ENCODE measurements at regions not wholly inside any gene's neighbourhood (a gene's known extent, or its start where the extent isn't known, plus 50 kb on each side); places are given as distances from the start of the nearest gene placed in this dataset.

DNA sequence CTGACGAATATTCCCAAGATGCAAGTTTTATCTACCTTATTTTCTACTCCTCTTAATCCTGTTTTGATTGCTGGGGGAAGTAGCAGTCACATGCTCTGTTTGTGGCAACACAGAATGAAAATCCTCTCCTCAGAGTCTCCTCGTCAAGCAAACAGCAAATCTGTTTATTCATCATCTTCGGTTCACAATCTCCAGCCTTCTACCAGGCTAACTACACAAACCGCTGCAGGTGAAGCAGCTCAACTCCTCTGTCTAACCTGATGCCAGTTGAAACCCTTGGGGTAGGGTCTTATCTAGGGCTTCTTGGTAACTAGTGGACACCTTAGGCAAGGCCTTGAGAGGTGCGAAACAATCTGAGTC, 91.0 kb downstream of the SIPA1L2 start:
- no peak overlapping the region for H3K4me3 Mint-ChIP-seq
- no peaks in the 10 kb centered on the region for H3K27me3 Mint-ChIP-seq
- H3K4me1 Mint-ChIP-seq: no peaks in the 10 kb centered on the region
- H3K27ac Mint-ChIP-seq: no peak overlapping the region
- no peaks in the 10 kb centered on the region for H3K9me3 Mint-ChIP-seq
- no peaks in the 10 kb centered on the region for H3K36me3 Mint-ChIP-seq
- no peak for ATAC-seq

GRCh38 chr1:232538224-232538942, 91.5 kb downstream of the SIPA1L2 start:
- no peaks in the 10 kb centered on the region for H3K9me3 Mint-ChIP-seq
- H3K36me3 Mint-ChIP-seq: no peaks in the 10 kb centered on the region
- H3K27me3 Mint-ChIP-seq: no peaks in the 10 kb centered on the region
- no peak for ATAC-seq
- H3K27ac Mint-ChIP-seq: no peak overlapping the region
- no peaks in the 10 kb centered on the region for H3K4me1 Mint-ChIP-seq
- no peak overlapping the region for H3K4me3 Mint-ChIP-seq

DNA sequence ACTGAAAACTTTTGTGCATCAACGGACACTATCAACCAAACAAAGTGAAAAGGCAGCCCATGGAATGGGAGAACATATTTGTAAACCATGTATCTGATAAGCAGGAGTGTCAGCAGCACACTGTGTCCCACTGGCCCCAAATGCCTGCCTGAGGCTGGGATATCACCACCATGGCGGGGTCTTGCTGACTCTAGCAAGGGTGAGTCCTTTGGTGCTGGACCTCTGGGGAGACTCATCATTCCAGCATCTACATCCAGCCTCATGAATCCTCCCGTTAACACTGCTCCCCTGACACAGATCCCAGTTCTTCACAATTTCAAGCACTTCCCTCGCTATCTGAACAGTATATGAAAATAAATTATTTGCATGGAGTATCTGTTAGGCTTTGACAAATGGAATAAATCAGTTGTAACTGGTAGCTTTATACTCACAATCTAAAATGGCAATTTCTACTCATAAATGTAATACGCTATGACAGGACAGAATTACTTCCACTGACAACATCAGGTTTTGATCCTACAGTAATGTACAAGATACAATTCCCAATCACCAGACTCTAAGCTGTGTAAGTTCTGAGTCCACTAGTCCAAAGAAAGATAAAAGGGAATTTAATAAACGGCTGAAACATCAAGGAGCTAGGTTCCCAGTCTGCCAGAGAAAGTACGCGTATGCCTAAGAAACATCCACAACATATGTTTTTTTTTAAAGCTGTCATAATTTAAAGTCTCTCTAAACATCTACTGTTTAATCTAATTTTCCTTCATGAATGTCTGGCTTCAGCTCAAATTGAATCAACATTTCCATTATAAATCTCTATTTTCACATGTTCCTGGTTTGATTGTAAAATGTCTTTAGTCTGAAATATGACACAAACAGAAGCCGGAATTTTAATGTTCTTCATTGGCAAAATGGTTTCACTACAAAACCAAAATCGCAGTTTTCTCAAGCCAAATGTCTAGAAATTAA, 95.1 kb downstream of the SIPA1L2 start:
- no peaks in the 10 kb centered on the region for H3K9me3 Mint-ChIP-seq
- no peaks in the 10 kb centered on the region for H3K4me1 Mint-ChIP-seq
- no peaks in the 10 kb centered on the region for H3K36me3 Mint-ChIP-seq
- no peak overlapping the region for H3K4me3 Mint-ChIP-seq
- H3K27me3 Mint-ChIP-seq: no peaks in the 10 kb centered on the region
- H3K27ac Mint-ChIP-seq: no peak overlapping the region
- ATAC-seq: no peak

DNA sequence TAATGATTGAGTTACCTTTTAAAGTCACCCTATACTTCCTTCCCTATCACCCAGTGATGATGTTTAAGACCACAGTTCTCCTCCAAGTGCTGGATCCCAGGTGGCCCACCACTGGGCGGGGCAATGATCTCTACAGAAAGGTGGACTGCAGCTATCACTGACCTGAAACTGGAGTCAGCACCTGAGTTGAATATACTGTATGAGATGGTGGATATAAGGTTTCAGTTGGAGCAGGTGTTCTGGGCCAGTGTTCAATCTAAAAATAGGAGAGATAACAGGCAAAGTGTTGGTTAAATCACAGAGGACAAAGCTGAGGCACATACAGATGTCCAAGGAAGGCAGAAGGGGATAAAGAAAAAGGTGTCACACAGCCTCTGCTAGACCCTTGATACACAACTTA, 96.6 kb downstream of the SIPA1L2 start:
- Mint-ChIP-seq H3K4me1 (no peaks in the 10 kb centered on the region), H3K9me3 (no peaks in the 10 kb centered on the region), H3K4me3 (no peak overlapping the region), H3K27me3 (no peaks in the 10 kb centered on the region), H3K36me3 (no peaks in the 10 kb centered on the region), H3K27ac (no peak overlapping the region)
- no peak for ATAC-seq

DNA sequence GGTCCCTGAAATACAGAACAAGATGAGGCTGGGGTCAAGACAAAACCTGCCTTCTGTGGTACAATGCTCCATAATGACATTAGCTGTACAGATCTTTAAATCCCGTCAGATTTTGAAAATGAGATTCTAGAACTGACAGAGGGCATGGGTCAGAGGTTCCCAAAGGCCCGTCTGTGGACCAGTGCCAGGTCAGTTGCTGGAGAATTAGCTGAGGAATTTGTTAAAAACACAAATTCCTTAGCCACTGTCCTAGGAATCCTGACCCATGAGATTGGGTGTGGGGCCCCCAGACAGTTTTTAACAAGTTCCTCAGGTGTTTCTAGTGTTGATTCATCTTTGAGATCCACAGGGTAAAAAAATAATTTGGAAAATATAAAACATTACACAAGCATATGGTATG, 97.0 kb downstream of the SIPA1L2 start:
- no peak for ATAC-seq
- Mint-ChIP-seq H3K4me1 (no peaks in the 10 kb centered on the region), H3K27me3 (no peaks in the 10 kb centered on the region), H3K9me3 (no peaks in the 10 kb centered on the region), H3K27ac (no peak overlapping the region), H3K36me3 (no peaks in the 10 kb centered on the region), H3K4me3 (no peak overlapping the region)

DNA sequence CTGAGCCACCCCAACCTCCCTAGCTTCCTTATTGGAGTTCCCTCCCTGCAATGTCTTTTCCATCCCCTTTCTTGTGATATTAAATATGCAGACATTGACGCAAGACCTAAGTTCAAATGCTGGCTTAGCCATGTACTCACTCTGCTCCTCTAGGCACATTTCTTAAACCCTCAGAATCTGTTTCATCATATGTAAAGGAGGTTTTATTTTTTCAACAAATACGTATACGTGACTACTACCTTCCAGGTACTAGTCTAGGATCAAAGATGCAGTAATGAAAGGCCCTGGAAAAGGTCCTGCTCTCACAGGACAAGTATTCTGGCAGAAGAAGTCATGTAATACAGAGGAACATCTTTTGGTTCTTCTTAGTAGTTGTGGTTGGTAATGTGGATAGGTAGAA, 98.6 kb downstream of the SIPA1L2 start:
- H3K27me3 Mint-ChIP-seq: no peaks in the 10 kb centered on the region
- ATAC-seq: no peak
- no peak overlapping the region for H3K4me3 Mint-ChIP-seq
- H3K27ac Mint-ChIP-seq: no peak overlapping the region
- H3K9me3 Mint-ChIP-seq: no peaks in the 10 kb centered on the region
- no peaks in the 10 kb centered on the region for H3K36me3 Mint-ChIP-seq
- no peaks in the 10 kb centered on the region for H3K4me1 Mint-ChIP-seq

- no peak overlapping the region for H3K27ac Mint-ChIP-seq
Measured at GRCh38 chr1:232529747-232530146, 100.2 kb downstream of the SIPA1L2 start.

DNA sequence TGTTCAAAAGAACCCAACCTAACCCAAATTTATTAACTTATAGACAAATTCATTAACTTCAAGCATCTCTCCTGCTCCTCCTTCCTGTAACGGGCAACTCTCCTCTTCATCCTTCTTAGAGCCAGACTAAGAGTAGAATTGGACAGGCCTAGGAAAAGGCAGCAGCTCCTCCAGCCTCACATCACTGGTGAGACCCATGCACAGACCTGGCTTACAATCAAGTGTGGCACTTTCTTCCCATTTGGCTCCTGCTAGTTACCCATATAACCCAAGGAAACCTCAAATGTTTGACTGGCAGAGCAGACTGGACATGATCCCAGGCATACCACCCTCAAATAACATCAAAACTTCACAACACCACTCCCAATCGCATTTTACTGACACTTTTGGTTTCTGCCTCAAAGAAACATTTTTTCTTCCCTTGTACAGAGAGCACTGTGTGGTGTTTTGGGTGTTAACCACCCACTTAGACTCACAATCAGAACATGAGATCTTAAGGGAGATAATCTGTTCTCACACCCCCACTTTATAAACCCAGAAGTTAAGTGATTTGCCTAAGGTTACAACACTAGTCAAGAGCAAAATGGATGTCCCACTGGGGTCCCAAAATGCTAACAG, 101.4 kb downstream of the SIPA1L2 start:
- no peaks in the 10 kb centered on the region for H3K9me3 Mint-ChIP-seq
- no peak overlapping the region for H3K4me3 Mint-ChIP-seq
- no peaks in the 10 kb centered on the region for H3K4me1 Mint-ChIP-seq
- H3K27me3 Mint-ChIP-seq: no peaks in the 10 kb centered on the region
- no peak overlapping the region for H3K27ac Mint-ChIP-seq
- no peak for ATAC-seq
- H3K36me3 Mint-ChIP-seq: no peaks in the 10 kb centered on the region

More at GRCh38 chr1:232529747-232530146, 100.2 kb downstream of the SIPA1L2 start:
- ATAC-seq: no peak
- Mint-ChIP-seq H3K4me1 (no peaks in the 10 kb centered on the region), H3K4me3 (no peak overlapping the region), H3K27me3 (no peaks in the 10 kb centered on the region), H3K36me3 (no peaks in the 10 kb centered on the region), H3K9me3 (no peaks in the 10 kb centered on the region)

DNA sequence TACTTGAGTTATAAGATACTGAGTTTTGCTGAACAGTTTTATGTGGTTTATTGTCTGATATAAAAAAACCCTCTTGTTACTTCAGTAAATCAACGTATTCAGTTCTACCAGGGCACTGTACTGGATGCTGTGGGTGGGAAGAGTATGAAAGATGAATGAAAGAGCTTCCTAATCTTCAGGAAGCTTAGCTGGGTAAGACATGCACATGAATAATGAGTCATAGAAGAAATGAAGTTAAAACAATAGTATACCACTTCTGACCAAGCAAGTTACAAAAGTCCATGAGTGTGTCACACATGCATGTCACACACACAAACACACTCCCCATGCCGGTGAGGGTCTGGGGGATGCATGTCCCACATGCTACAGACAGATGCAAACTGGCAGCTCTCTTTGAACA, 105.9 kb downstream of the SIPA1L2 start:
- ATAC-seq: no peak
- no peaks in the 10 kb centered on the region for H3K36me3 Mint-ChIP-seq
- H3K27ac Mint-ChIP-seq: no peak overlapping the region
- H3K27me3 Mint-ChIP-seq: no peaks in the 10 kb centered on the region
- H3K9me3 Mint-ChIP-seq: no peaks in the 10 kb centered on the region
- H3K4me1 Mint-ChIP-seq: no peaks in the 10 kb centered on the region
- no peak overlapping the region for H3K4me3 Mint-ChIP-seq

DNA sequence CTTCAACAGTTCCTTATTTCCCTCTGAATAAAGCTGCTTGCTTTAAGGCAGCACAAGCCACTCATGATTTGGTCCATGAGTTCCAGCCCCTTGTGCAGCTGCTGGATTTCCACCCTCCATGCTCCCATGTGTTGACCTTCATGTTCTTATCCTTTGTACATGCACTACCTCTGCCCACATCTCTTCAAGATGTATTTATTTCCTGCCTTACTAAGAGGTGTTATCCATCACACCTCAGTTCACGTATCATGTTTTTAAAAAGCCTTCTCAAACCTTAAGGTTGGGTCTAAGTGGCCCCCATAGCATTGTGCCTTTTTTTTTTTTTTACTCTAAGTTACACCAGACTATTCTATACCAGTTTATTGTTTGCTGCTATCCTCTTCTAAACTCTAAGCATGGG, 107.7 kb downstream of the SIPA1L2 start:
- H3K9me3 Mint-ChIP-seq: no peaks in the 10 kb centered on the region
- H3K27ac Mint-ChIP-seq: no peak overlapping the region
- ATAC-seq: no peak
- no peaks in the 10 kb centered on the region for H3K36me3 Mint-ChIP-seq
- no peaks in the 10 kb centered on the region for H3K27me3 Mint-ChIP-seq
- H3K4me3 Mint-ChIP-seq: no peak overlapping the region
- H3K4me1 Mint-ChIP-seq: no peaks in the 10 kb centered on the region

DNA sequence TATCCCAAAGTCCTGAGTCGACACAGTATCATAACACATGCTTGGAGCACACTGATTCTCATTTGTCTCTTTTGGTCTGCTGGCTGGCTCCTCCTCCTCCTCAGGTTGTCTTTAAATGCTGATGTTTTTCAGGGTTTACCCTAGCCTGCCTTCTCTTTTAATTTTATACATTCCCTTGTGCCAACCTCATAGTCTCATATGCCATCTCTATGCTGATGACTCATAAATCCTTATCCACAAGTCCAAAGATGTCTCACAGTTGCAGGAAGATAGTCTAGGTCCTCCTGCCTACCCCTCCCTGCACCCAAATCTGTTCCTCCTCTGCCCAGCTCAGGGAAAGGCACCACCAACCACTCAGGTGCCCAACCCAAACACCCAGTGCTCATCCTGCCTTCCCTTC, 108.3 kb downstream of the SIPA1L2 start:
- no peak overlapping the region for H3K4me3 Mint-ChIP-seq
- no peaks in the 10 kb centered on the region for H3K4me1 Mint-ChIP-seq
- no peak overlapping the region for H3K27ac Mint-ChIP-seq
- H3K36me3 Mint-ChIP-seq: no peaks in the 10 kb centered on the region
- no peaks in the 10 kb centered on the region for H3K27me3 Mint-ChIP-seq
- H3K9me3 Mint-ChIP-seq: no peaks in the 10 kb centered on the region
- no peak for ATAC-seq

DNA sequence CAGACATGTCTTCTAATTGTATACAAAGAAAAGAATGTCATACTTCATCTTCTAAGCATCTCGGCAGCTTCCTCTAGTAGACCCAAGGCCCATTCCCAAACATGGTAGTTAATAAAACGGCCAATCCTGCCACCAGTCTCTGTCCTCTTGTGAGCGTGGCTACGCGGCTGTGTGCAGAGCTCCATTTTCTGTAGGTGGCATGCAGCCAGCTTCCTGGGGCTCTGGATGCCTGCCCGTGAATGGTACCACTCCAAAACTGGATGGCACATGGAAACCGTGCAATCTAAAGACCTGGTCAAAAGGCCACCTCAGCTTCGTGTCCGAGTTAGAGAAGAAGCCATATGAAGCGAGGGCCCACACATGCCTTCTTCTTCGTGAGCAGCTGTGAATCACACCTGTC, 110.7 kb downstream of the SIPA1L2 start:
- peaks cover 3% of the 10 kb centered on the region for H3K9me3 Mint-ChIP-seq
- H3K4me3 Mint-ChIP-seq: no peak overlapping the region
- H3K27ac Mint-ChIP-seq: no peak overlapping the region
- H3K36me3 Mint-ChIP-seq: no peaks in the 10 kb centered on the region
- no peaks in the 10 kb centered on the region for H3K4me1 Mint-ChIP-seq
- H3K27me3 Mint-ChIP-seq: no peaks in the 10 kb centered on the region
- no peak for ATAC-seq

DNA sequence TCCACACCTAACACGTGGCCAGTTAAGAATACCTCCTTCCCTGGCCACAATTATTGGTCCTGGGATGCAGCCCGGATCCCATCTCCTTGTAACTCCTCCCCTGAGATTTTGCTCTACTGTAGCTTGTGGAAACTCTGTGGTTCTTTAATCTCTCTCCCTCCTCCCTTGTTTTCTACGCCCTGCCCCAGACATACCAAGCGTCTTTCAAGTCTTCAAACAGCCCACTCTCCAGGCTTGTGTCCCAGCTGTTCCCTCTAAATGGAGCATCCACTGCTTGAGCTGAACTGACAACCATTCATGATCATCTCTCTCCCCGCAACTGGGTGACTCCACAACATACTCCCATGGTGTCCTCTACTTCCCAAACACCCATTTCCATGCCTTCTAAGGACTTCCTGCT, 111.6 kb downstream of the SIPA1L2 start:
- H3K9me3 Mint-ChIP-seq: peaks cover 3% of the 10 kb centered on the region
- H3K36me3 Mint-ChIP-seq: no peaks in the 10 kb centered on the region
- H3K27ac Mint-ChIP-seq: no peak overlapping the region
- no peak for ATAC-seq
- no peak overlapping the region for H3K4me3 Mint-ChIP-seq
- no peaks in the 10 kb centered on the region for H3K27me3 Mint-ChIP-seq
- H3K4me1 Mint-ChIP-seq: no peaks in the 10 kb centered on the region

- no peak overlapping the region for H3K27ac Mint-ChIP-seq
- H3K36me3 Mint-ChIP-seq: no peaks in the 10 kb centered on the region
- H3K9me3 Mint-ChIP-seq: peaks cover 3% of the 10 kb centered on the region
- H3K4me3 Mint-ChIP-seq: no peak overlapping the region
- ATAC-seq: no peak
- H3K4me1 Mint-ChIP-seq: no peaks in the 10 kb centered on the region
- no peaks in the 10 kb centered on the region for H3K27me3 Mint-ChIP-seq
Measured at GRCh38 chr1:232517204-232517603, 112.7 kb downstream of the SIPA1L2 start.

GRCh38 chr1:232515706-232516105, 114.2 kb downstream of the SIPA1L2 start:
- H3K4me1 Mint-ChIP-seq: no peaks in the 10 kb centered on the region
- no peak for ATAC-seq
- no peak overlapping the region for H3K4me3 Mint-ChIP-seq
- peaks cover 3% of the 10 kb centered on the region for H3K9me3 Mint-ChIP-seq
- no peaks in the 10 kb centered on the region for H3K27me3 Mint-ChIP-seq
- H3K27ac Mint-ChIP-seq: no peak overlapping the region
- no peaks in the 10 kb centered on the region for H3K36me3 Mint-ChIP-seq

Data from stimulated activated memory B cell treated with anti-CD40 and anti-IgM and Interleukin-4, amounts not matched to agents 10 μg/mL and 1 μg/mL and 100 μg/mL, for 72 hours (primary cell).